HEK293T (cell line): ENCODE measurements at regions not wholly inside any gene's neighbourhood (a gene's known extent, or its start where the extent isn't known, plus 50 kb on each side); places are given as distances from the start of the nearest gene placed in this dataset.

Experiments
- BHLHE40 ChIP-seq: fragments of 450-650 bp; IDR thresholded peaks from 2 replicates; pipeline ENCODE4 v1.6.1; 2016; ENCODE audit warnings: mild to moderate bottlenecking, moderate library complexity, borderline replicate concordance
- ELF4 ChIP-seq: fragments of 450-650 bp; IDR thresholded peaks from 2 replicates; pipeline ENCODE4 v1.6.1; 2017; ENCODE audit warnings: antibody characterized with exemption
- FOXA1 ChIP-seq: fragments of 450-650 bp; IDR thresholded peaks from 2 replicates; pipeline ENCODE4 v1.6.1; 2016; ENCODE audit warnings: mild to moderate bottlenecking
- FOXK2 ChIP-seq: fragments of 450-650 bp; IDR thresholded peaks from 2 replicates; pipeline ENCODE4 v1.6.1; 2016; ENCODE audit warnings: mild to moderate bottlenecking
- FOXM1 ChIP-seq: fragments of 450-650 bp; IDR thresholded peaks from 2 replicates; pipeline ENCODE4 v1.6.1; 2017; ENCODE audit warnings: mild to moderate bottlenecking, borderline replicate concordance
- HDGF ChIP-seq: fragments of 450-650 bp; IDR thresholded peaks from 2 replicates; pipeline ENCODE4 v1.6.1; 2017; ENCODE audit warnings: antibody characterized with exemption, borderline replicate concordance
- L3MBTL2 ChIP-seq: fragments of 450-650 bp; conservative IDR thresholded peaks from 2 replicates; pipeline ENCODE4 v1.6.1; 2016; ENCODE audit warnings: mild to moderate bottlenecking
- LEF1 ChIP-seq: fragments of 450-650 bp; IDR thresholded peaks from 2 replicates; pipeline ENCODE4 v1.6.1; 2017; ENCODE audit warnings: mild to moderate bottlenecking, borderline replicate concordance
- SP1 ChIP-seq: fragments of 450-650 bp; IDR thresholded peaks from 2 replicates; pipeline ENCODE4 v1.6.1; 2017
- TARDBP ChIP-seq: fragments of 450-650 bp; IDR thresholded peaks from 2 replicates; pipeline ENCODE4 v1.6.1; 2016

DNA sequence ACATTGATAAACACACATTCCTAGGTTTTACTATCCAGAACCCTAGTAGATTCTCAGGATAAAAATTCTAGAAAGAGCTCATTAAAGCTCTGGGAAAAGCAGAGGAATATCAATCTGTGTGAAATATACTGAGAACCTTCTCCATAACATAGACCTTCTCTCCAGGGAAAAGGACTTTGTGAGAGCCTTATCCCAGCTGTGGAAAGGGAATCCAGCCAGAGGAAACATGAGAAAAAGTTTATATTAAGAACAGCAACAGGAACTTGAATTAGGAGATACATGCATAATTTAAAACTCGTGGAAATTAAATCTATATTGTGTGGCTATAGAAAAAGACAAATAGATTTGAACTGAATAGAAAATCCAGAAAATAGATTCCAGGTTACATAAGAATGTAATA lies 1639.9 kb downstream of the EFNB2 start:
- no peak for TF ChIP-seq ELF4
- no peak for TF ChIP-seq HDGF
- TF ChIP-seq TARDBP, result no peak
- TF ChIP-seq SP1, result no peak
- TF ChIP-seq BHLHE40, result no peak
- no peak for TF ChIP-seq FOXM1
- no peak for TF ChIP-seq FOXA1
- TF ChIP-seq FOXK2, result no peak
- no peak for TF ChIP-seq LEF1
- TF ChIP-seq L3MBTL2, result no peak
